Uterus (tissue), 3 donors: ENCODE measurements at regions not wholly inside any gene's neighbourhood (a gene's known extent, or its start where the extent isn't known, plus 50 kb on each side); places are given as distances from the start of the nearest gene placed in this dataset.
A peak's percentile ranks its signal among the peaks of the same experiment; 100 is the strongest.

ENCODE experiments used
- DNase-seq, 2 donors: peaks; one replicate each; pipeline ENCODE4 v3.0.0-alpha.2; 2019 to 2020
- H3K27ac ChIP-seq, 2 donors: fragments of 200-600 bp; sonication (generic); 1 replicate in 1 of 2; 2 replicates in 1 of 2; pipeline ENCODE4 v1.5.1; 2016 to 2018
- H3K27me3 ChIP-seq, 2 donors: fragments of 200-600 bp; sonication (generic); one replicate each; pipeline ENCODE4 v1.5.1; 2018 to 2019; ENCODE audit warnings: control low read depth in 1 of 2
- H3K36me3 ChIP-seq, 2 donors: fragments of 200-600 bp; sonication (generic); one replicate each; pipeline ENCODE4 v1.5.1; 2019; ENCODE audit warnings: control low read depth in 1 of 2
- H3K4me1 ChIP-seq, 2 donors: fragments of 200-600 bp; sonication (generic); one replicate each; pipeline ENCODE4 v1.5.1; 2018 to 2019; ENCODE audit warnings: control low read depth in 1 of 2
- H3K4me3 ChIP-seq, 2 donors: fragments of 200-600 bp; sonication (generic); 1 replicate in 1 of 2; 2 replicates in 1 of 2; pipeline ENCODE4 v1.5.1; 2018 to 2019; ENCODE audit warnings: mild to moderate bottlenecking in 1 of 2
- H3K9me3 ChIP-seq, 2 donors: fragments of 200-600 bp; sonication (generic); one replicate each; pipeline ENCODE4 v1.5.1; 2019; ENCODE audit warnings: control low read depth in 1 of 2
- POLR2A ChIP-seq, 2 donors: fragments of 450-650 bp; IDR thresholded peaks; one replicate each; pipeline ENCODE4 v1.6.1; 2016; ENCODE audit warnings: antibody characterized with exemption in 2 of 2, mild to moderate bottlenecking in 1 of 2, moderate library complexity in 1 of 2
- intact Hi-C: fragments of 100-400 bp; cut with DNase I; formaldehyde crosslinking; loops from one replicate; pipeline ENCODE4 v1.15.1; 2023; ENCODE audit warnings: low total_unique reads
- TF ChIP-seq, protein P1 (sequence below), 4 experiments: fragments of 200-600 bp in 2 of 4; fragments of 450-650 bp in 2 of 4; sonication (generic) in 2 of 4; IDR thresholded peaks; one replicate each; pipeline ENCODE4 v1.5.1; 2016 to 2019; ENCODE audit warnings: antibody characterized with exemption in 4 of 4, mild to moderate bottlenecking in 2 of 4, moderate library complexity in 1 of 4
- donor health status: DM: yes; HTN: yes; CAD: no.

DNA sequence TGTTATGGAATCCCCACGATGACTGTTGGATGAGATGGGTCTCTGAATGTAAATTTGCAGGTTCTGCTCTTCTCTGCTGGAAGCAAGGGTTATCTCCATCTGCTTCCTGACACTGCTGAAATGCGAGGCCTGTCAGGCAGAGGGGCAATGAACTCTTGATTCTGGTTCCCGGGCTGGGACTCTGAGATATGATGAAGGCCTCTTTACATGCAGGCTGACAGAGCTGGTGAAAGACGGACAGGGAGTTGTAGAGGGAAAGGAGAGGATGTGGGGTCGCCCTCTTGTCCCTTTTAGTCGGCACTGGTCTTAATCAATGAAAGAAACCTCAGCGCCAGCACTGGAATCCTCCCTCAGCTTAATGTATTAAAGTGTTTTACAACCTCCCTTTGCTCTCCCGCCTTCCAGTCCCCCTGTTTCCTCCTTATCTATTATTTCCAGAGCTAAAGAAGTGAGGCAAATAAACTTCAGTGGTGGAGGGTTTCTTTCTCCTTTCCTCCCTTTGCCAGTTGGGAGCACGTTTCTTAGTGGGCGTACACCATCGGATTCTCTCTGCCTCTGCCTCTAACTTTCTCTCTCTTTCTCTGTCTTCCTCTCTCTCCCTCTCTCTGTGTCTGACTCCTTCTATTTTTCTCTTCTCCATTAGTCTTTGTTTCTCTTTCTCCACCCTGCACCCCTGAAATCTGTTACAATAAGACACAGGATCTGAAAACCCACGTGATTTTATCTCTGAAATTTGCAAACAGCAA, 145.6 kb downstream of the BAMBI start:
- no peak for DNase-seq
- intact Hi-C loops, result no loop called here
- Histone ChIP-seq H3K27me3 (no peaks in the 10 kb centered on the region), H3K9me3 (no peaks in the 10 kb centered on the region), H3K36me3 (no peaks in the 10 kb centered on the region), H3K4me1 (peaks cover 0 to 7% of the 10 kb centered on the region in 2 donors), H3K4me3 (peak overlapping the region; percentile 11), H3K27ac (peak overlapping the region; percentile 70 to 71)
- TF ChIP-seq, protein P1, sequence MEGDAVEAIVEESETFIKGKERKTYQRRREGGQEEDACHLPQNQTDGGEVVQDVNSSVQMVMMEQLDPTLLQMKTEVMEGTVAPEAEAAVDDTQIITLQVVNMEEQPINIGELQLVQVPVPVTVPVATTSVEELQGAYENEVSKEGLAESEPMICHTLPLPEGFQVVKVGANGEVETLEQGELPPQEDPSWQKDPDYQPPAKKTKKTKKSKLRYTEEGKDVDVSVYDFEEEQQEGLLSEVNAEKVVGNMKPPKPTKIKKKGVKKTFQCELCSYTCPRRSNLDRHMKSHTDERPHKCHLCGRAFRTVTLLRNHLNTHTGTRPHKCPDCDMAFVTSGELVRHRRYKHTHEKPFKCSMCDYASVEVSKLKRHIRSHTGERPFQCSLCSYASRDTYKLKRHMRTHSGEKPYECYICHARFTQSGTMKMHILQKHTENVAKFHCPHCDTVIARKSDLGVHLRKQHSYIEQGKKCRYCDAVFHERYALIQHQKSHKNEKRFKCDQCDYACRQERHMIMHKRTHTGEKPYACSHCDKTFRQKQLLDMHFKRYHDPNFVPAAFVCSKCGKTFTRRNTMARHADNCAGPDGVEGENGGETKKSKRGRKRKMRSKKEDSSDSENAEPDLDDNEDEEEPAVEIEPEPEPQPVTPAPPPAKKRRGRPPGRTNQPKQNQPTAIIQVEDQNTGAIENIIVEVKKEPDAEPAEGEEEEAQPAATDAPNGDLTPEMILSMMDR (IDR thresholded peaks at IDR 0.05), result no peak
- TF ChIP-seq POLR2A (IDR thresholded peaks at IDR 0.05), result no peak

DNA sequence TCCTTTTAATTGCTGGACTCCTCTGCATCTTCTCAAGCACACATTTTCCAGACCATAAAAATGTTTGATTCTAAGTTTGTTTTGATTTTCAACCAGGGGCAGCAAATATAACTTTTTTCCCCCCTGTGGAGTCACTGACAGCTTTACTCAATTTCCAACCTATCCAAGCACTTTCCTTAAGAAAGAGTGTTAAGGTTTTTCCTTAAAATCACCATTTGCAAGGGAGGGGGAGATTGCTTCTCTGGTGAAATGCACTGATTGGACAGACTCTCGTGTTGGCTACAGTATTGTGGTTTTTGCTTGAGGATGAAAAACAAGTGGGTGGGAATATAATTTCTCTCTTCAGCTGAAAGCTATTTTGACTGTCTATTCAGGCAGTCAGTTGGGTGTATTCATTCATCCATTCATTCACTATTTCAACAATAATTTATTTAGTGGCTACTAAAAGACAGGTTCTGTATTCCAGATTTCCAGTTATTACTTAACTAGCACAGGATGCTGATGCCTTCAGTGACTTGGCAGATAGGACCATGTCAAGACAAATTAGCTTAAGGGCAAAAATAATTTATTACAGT, 146.3 kb downstream of the BAMBI start:
- Histone ChIP-seq H3K36me3 (no peaks in the 10 kb centered on the region), H3K4me1 (peaks cover 0 to 7% of the 10 kb centered on the region in 2 donors), H3K27ac (peak overlapping the region; percentile 70 to 71), H3K27me3 (no peaks in the 10 kb centered on the region), H3K4me3 (peak overlapping the region; percentile 11), H3K9me3 (no peaks in the 10 kb centered on the region)
- no peak for DNase-seq
- intact Hi-C loops, result no loop called here
- TF ChIP-seq, protein P1 (IDR thresholded peaks at IDR 0.05), result no peak
- no peak for TF ChIP-seq POLR2A (IDR thresholded peaks at IDR 0.05)

DNA sequence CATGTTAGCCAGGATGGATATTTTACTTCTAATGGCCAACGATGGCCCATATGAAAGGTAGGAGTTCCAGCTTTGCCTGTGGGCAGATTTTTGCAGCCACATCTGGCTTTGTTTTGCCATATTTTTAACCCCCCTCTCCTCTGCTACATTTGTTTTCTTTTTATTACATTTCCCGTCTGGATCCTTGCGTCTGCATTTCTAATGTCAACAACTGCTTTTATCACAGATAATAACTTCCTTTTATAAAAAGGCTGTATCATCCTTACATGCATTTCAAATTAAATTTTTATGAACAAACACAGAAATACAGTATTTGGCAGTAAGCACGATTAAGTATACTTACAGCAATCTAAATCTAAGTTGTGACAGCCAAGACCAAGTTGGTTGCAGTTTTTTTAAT, 156.0 kb downstream of the BAMBI start:
- Histone ChIP-seq H3K36me3 (no peaks in the 10 kb centered on the region), H3K27me3 (no peaks in the 10 kb centered on the region), H3K27ac (peak overlapping the region in 1 of 2 donors; percentile 48), H3K4me1 (no peaks in the 10 kb centered on the region), H3K9me3 (no peaks in the 10 kb centered on the region), H3K4me3 (no peak overlapping the region)
- no peak for TF ChIP-seq POLR2A (IDR thresholded peaks at IDR 0.05)
- TF ChIP-seq, protein P1 (IDR thresholded peaks at IDR 0.05), result no peak
- intact Hi-C loops, result no loop called here
- no peak for DNase-seq

DNA sequence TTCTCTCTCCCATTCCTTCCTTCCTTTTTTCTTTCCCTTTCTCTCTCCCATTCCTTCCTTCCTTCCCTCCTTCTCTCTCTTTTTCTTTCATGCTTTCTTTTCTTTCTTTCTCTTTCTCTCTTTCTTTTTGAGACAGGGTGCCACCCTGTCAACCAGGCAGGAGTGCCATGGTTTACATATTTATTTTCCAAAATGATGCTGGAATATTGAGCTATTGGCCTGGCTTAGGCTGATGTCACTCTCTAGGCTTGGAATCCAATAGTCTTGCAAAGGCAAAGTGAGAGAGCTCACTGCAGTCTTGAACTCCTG, 159.1 kb downstream of the BAMBI start:
- no peaks in the 10 kb centered on the region for H3K36me3 ChIP-seq
- peaks cover 0 to 6% of the 10 kb centered on the region in 2 donors for H3K4me1 ChIP-seq
- no peak for DNase-seq
- intact Hi-C loops, result no loop called here
- no peak overlapping the region for H3K27ac ChIP-seq
- H3K9me3 ChIP-seq, result no peaks in the 10 kb centered on the region
- no peaks in the 10 kb centered on the region for H3K27me3 ChIP-seq
- no peak for TF ChIP-seq POLR2A (IDR thresholded peaks at IDR 0.05)
- TF ChIP-seq, protein P1 (IDR thresholded peaks at IDR 0.05), result no peak
- H3K4me3 ChIP-seq, result no peak overlapping the region

DNA sequence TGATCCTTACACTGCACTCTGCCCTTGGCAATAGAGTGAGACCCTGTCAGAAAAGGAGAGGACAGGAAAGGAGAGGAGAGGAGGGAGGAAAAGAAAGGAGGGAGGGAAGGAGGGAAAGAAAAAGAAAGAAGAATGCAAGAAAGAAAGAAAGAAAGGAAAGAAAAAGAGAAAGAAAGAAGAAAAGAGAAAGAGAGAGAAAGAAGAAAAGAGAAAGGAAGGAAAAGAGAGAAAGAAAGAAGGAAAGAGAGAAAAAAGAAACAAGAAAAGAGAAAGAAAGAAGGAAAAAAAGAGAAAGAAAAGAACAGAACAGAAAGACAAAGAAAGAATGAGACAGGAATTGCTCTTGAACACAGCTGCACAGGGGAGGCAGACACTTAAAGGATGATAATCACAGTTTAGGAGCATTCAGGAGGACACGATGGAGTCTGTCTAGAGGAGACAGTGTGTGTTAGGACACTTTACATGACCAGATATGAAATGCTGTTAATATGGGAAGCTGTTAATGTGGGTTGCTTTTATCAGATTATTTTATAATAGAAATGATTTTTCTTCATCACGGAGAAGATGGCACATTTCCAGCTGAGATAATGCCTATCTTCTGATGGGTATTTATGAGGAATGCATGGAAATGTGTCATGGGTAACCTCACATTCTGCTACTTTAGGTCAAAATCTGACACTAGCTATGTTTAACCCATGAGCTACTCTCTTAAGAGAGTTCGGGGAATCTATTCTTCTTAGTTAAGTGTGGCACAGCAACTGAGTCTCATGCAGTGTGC, 160.5 kb downstream of the BAMBI start:
- H3K36me3 ChIP-seq, result no peaks in the 10 kb centered on the region
- no peak for DNase-seq
- intact Hi-C loops, result no loop called here
- H3K9me3 ChIP-seq, result no peaks in the 10 kb centered on the region
- no peaks in the 10 kb centered on the region for H3K27me3 ChIP-seq
- H3K27ac ChIP-seq, result no peak overlapping the region
- H3K4me1 ChIP-seq, result peaks cover 0 to 6% of the 10 kb centered on the region in 2 donors
- H3K4me3 ChIP-seq, result no peak overlapping the region
- no peak for TF ChIP-seq POLR2A (IDR thresholded peaks at IDR 0.05)
- TF ChIP-seq, protein P1 (IDR thresholded peaks at IDR 0.05), result no peak
